Glutamatergic neuron (in vitro differentiated cells): ENCODE measurements at regions not wholly inside any gene's neighbourhood (a gene's known extent, or its start where the extent isn't known, plus 50 kb on each side); places are given as distances from the start of the nearest gene placed in this dataset.

Source experiments
- DNase-seq: peaks from one replicate; pipeline ENCODE4 v3.0.0; 2022
- H3K27ac Mint-ChIP-seq: one replicate; pipeline ENCODE4 v1.8.0; 2020; ENCODE audit warnings: mild to moderate bottlenecking, mixed read lengths, inconsistent platforms; ENCODE audit not compliant: unreplicated experiment
- H3K27me3 Mint-ChIP-seq: one replicate; pipeline ENCODE4 v1.8.0; 2020; ENCODE audit warnings: mild to moderate bottlenecking, moderate library complexity, mixed read lengths, inconsistent platforms; ENCODE audit not compliant: unreplicated experiment
- H3K36me3 Mint-ChIP-seq: one replicate; pipeline ENCODE4 v1.8.0; 2020; ENCODE audit warnings: mild to moderate bottlenecking, mixed read lengths, inconsistent platforms; ENCODE audit not compliant: unreplicated experiment
- H3K4me1 Mint-ChIP-seq: one replicate; pipeline ENCODE4 v1.8.0; 2020; ENCODE audit warnings: mild to moderate bottlenecking, low read depth, mixed read lengths, inconsistent platforms; ENCODE audit not compliant: unreplicated experiment
- H3K4me3 Mint-ChIP-seq: one replicate; pipeline ENCODE4 v1.8.0; 2020; ENCODE audit warnings: mild to moderate bottlenecking, mixed read lengths, inconsistent platforms; ENCODE audit not compliant: unreplicated experiment
- H3K9me3 Mint-ChIP-seq: one replicate; pipeline ENCODE4 v1.8.0; 2020; ENCODE audit warnings: mild to moderate bottlenecking, moderate library complexity, mixed read lengths, inconsistent platforms; ENCODE audit not compliant: unreplicated experiment
- TF ChIP-seq, protein P1 (sequence below): fragments of 200-600 bp; sonication (generic); IDR thresholded peaks from one replicate; pipeline ENCODE4 v1.5.0; 2021; ENCODE audit not compliant: partially characterized antibody, unreplicated experiment

DNA sequence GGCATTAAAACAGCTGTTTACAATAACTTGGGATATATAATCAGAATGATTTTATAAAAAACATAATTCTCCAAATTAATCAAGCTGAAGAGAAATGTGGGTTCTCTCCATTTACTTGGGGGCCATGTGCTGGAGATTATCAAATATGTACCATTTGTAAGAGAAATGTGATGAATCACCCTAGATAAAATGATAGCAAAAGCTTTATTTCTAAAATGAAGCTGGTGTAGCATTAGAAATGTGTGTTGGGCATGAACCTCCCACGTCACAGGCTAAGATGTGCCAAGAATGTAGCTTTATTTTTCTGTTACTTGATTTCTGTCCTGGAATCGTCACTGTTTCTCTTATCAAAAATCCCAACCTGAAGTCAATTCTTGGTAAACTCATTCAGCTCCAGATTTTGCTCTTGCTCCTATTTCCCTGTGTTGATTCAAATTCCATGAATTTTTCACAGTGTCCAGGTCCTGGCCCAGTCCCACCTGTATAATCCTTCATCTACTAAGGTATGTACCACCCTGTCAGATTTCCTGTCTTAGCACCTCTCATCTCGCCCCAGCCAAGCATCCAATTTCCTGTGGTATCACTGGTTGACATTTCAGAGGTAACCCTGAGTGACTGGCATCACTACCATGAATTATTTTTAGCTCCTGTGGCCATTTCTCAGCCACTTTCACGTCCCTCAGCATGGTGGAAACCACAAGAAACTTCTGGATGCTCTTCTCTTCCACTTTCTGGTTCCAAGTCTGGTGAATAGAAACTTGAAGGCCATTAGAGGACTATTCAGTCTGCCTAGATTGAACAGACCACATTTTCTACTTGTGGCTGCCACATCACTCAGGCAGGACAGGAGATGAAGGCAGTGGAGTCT is 103.6 kb upstream of the FLRT2 start:
- H3K27ac Mint-ChIP-seq, result no peak overlapping the region
- no peak for DNase-seq
- TF ChIP-seq, protein P1, sequence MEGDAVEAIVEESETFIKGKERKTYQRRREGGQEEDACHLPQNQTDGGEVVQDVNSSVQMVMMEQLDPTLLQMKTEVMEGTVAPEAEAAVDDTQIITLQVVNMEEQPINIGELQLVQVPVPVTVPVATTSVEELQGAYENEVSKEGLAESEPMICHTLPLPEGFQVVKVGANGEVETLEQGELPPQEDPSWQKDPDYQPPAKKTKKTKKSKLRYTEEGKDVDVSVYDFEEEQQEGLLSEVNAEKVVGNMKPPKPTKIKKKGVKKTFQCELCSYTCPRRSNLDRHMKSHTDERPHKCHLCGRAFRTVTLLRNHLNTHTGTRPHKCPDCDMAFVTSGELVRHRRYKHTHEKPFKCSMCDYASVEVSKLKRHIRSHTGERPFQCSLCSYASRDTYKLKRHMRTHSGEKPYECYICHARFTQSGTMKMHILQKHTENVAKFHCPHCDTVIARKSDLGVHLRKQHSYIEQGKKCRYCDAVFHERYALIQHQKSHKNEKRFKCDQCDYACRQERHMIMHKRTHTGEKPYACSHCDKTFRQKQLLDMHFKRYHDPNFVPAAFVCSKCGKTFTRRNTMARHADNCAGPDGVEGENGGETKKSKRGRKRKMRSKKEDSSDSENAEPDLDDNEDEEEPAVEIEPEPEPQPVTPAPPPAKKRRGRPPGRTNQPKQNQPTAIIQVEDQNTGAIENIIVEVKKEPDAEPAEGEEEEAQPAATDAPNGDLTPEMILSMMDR, result no peak
- H3K9me3 Mint-ChIP-seq, result peaks cover 6% of the 10 kb centered on the region
- no peaks in the 10 kb centered on the region for H3K27me3 Mint-ChIP-seq
- peaks cover 6% of the 10 kb centered on the region for H3K36me3 Mint-ChIP-seq
- peaks cover under 1% of the 10 kb centered on the region for H3K4me1 Mint-ChIP-seq
- H3K4me3 Mint-ChIP-seq, result no peak overlapping the region

DNA sequence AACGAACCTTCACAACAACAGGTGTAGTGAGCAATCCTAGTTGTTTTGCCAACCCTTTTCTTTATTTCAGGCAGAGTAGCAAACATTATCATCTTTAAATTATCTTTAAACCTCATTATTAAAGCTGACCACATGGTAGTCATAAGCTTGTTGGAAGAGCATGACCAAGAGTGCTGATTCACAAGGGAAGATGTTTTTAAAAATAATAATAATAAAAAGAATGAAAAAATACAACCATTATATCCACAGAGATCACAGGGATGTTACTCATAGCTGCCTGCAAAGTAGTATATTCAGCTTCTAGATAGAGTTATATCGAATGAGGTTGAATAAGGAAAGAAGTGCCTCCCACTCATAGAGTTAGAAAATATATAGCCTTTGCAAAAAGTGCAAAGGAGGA is 101.0 kb upstream of the FLRT2 start:
- TF ChIP-seq, protein P1, result no peak
- no peak for DNase-seq
- H3K4me1 Mint-ChIP-seq, result no peaks in the 10 kb centered on the region
- H3K9me3 Mint-ChIP-seq, result peaks cover 3% of the 10 kb centered on the region
- H3K4me3 Mint-ChIP-seq, result no peak overlapping the region
- H3K27me3 Mint-ChIP-seq, result no peaks in the 10 kb centered on the region
- peaks cover 6% of the 10 kb centered on the region for H3K36me3 Mint-ChIP-seq
- no peak overlapping the region for H3K27ac Mint-ChIP-seq

DNA sequence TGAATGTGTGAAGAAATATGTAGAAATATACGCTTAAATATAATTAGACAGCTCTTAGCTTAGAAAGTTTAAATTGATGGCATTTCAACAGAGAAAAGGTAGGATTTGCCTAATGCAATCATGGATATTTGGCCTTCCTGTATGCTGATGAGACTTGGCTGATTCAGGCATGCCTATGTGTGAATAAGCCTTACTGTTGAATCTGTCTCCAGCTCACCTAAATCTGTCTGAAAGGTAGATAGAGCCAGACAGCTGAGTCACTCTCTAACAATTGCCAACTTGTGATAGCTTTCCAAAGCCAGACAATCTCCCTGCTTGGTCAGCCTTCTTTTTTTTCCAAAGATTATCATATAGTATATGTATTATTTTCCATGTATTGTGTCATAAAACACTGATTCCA is 92.8 kb upstream of the FLRT2 start:
- Mint-ChIP-seq H3K9me3 (no peaks in the 10 kb centered on the region), H3K27me3 (no peaks in the 10 kb centered on the region), H3K36me3 (no peaks in the 10 kb centered on the region), H3K4me3 (no peak overlapping the region), H3K27ac (no peak overlapping the region), H3K4me1 (no peaks in the 10 kb centered on the region)
- no peak for DNase-seq
- TF ChIP-seq, protein P1, result no peak

DNA sequence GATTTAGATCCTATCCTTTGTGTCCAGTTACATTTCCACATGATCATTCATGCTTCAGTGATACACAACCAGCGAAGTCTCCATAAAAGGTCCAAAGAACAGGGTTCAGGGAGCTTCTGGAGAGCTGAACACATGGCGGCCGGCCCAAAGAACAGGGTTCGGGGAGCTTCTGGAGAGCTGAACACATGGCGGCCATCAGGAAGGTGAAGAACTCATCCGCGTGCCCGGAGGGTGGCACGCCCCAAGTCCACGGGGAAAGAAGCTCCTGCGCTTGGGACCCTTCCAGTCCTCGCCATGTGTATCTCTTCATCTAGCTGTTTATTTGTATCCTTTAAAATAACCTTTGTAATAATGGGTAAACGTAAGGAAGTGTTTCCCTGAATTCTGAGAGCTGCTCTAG is 91.9 kb upstream of the FLRT2 start:
- Mint-ChIP-seq H3K9me3 (no peaks in the 10 kb centered on the region), H3K27ac (no peak overlapping the region), H3K36me3 (no peaks in the 10 kb centered on the region), H3K4me3 (no peak overlapping the region), H3K27me3 (no peaks in the 10 kb centered on the region), H3K4me1 (no peaks in the 10 kb centered on the region)
- TF ChIP-seq, protein P1, result no peak
- DNase-seq, result no peak

DNA sequence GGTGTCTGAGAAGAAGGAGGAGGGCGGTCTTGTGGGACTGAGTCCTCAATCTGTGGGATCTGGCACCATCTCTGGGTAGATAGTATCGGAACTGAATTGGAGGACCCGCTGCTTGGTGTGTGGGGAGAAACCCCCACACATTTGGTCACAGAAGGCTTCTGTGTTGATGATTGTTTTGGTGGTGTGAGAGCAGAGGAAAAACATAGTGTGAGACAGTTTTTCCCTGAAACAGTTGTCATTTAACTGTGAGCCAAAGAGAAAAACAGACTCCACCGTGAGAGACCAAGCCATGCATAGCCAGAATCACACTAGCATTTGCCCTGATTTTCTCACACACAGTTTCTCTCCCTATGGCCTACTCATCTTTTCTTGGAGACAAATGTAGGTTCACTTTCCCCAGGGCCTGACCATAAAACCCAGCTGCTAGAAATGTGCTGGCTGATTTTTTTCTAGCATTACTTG is 91.4 kb upstream of the FLRT2 start:
- Mint-ChIP-seq H3K9me3 (no peaks in the 10 kb centered on the region), H3K36me3 (no peaks in the 10 kb centered on the region), H3K27me3 (no peaks in the 10 kb centered on the region), H3K4me1 (no peaks in the 10 kb centered on the region), H3K27ac (no peak overlapping the region), H3K4me3 (no peak overlapping the region)
- no peak for DNase-seq
- TF ChIP-seq, protein P1, result no peak
